GM12892 (cell line): ENCODE measurements at regions not wholly inside any gene's neighbourhood (a gene's known extent, or its start where the extent isn't known, plus 50 kb on each side); places are given as distances from the start of the nearest gene placed in this dataset.

Experiments
- POLR2A ChIP-seq: IDR thresholded peaks from 2 replicates; pipeline ENCODE4 v1.6.1; 2011; ENCODE audit warnings: low read depth, low read length, control low read depth
- POLR2AphosphoS5 ChIP-seq: IDR thresholded peaks from 2 replicates; pipeline ENCODE4 v1.6.1; 2011; ENCODE audit warnings: low read depth, low read length, control low read depth
- TAF1 ChIP-seq: IDR thresholded peaks from 2 replicates; pipeline ENCODE4 v1.6.1; 2011; ENCODE audit warnings: low read depth, mild to moderate bottlenecking, control low read depth, low read length, borderline replicate concordance

DNA sequence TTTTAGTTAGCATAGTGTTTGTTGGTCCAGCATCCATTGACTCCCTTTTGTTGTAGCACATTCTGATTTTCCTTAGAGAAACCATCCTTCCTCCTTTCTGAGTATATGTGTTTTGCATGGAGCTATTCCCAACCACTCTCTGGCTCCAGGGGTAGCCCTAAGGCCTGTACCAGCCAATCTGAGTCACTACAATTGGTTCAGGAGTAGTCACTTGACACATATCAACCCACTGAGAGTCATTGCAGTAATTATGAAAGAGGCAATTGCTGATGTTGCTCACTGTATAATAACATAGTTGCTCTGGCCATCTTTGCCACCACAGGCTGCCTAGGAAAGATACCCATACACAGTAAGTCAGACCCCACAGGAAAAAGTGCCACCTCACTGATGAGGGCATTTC is 71.2 kb upstream of the GRID2 start:
- TF ChIP-seq POLR2A (no peak), POLR2AphosphoS5 (no peak), TAF1 (no peak)
